Endothelial cell of umbilical vein (primary cell): ENCODE measurements at regions not wholly inside any gene's neighbourhood (a gene's known extent, or its start where the extent isn't known, plus 50 kb on each side); places are given as distances from the start of the nearest gene placed in this dataset.

Source experiments
- CTCF ChIP-seq, 2 donors: IDR thresholded peaks; 1 replicate in 1 of 2; 2 replicates in 1 of 2; pipeline ENCODE4 v1.5.1; 2011; ENCODE audit warnings: low read length in 2 of 2, mild to moderate bottlenecking in 2 of 2, moderate library complexity in 2 of 2, control low read depth in 1 of 2, inconsistent platforms in 1 of 2, low read depth in 1 of 2; ENCODE audit not compliant: insufficient read depth in 1 of 2; ENCODE audit errors: extremely low read depth in 1 of 2
- EZH2 ChIP-seq: IDR thresholded peaks from 2 replicates; pipeline ENCODE4 v1.6.1; 2012; ENCODE audit warnings: borderline replicate concordance, low read depth, mild to moderate bottlenecking, moderate library complexity, low read length, inconsistent platforms; ENCODE audit not compliant: severe bottlenecking
- POLR2A ChIP-seq: IDR thresholded peaks from 2 replicates; pipeline ENCODE4 v1.6.1; 2012; ENCODE audit warnings: low read depth, mild to moderate bottlenecking, control low read depth, low read length
- POLR2AphosphoS5 ChIP-seq: IDR thresholded peaks from 2 replicates; pipeline ENCODE4 v1.6.1; 2012; ENCODE audit warnings: low read depth, mild to moderate bottlenecking, control low read depth, low read length, moderate library complexity; ENCODE audit not compliant: insufficient read depth

GRCh38 chr10:130864961-130865818, 446.3 kb downstream of the TCERG1L start:
- TF ChIP-seq CTCF (IDR thresholded peaks at IDR 0.05; ENCODE audit: extremely low read depth in 1 of 2, insufficient read depth in 1 of 2, low read depth in 1 of 2, low read length in 2 of 2) (no peak), POLR2A (no peak), POLR2AphosphoS5 (no peak), EZH2 (no peak)
